Embryonic facial prominence (tissue), 1 donor: ENCODE measurements at regions not wholly inside any gene's neighbourhood (a gene's known extent, or its start where the extent isn't known, plus 50 kb on each side); places are given as distances from the start of the nearest gene placed in this dataset.

Experiments
- DNase-seq: peaks from one replicate; pipeline ENCODE4 v3.0.0-alpha.2; 2016; ENCODE audit errors: extremely low spot score

- no peak for DNase-seq
Measured at GRCh38 chr4:116872308-116872707, 213.1 kb downstream of the TRAM1L1 start.

- no peak for DNase-seq
Measured at GRCh38 chr4:116870686-116871085, 214.7 kb downstream of the TRAM1L1 start.

GRCh38 chr4:116866106-116866505 lies 219.3 kb downstream of the TRAM1L1 start:
- DNase-seq, result no peak

- DNase-seq, result no peak
Measured at GRCh38 chr4:116862592-116862991, 222.8 kb downstream of the TRAM1L1 start.

DNA sequence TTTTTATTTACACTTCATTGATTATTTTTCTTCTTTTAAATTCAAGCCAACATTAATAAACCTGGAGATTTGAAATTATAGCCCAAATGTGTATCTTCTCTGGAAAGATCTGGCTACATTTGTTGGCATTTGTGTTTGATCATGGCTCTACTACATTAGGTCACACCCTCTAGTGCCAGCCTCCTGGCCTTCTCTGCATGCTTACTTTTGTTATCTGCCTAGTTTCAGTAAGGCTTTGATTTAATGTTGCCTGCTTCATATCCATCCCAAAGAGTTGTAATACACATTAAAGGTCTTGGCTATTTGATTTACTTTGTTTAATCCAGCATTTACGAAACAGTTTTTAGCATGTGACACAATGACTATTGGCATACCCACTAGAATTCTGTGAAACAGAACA lies 224.5 kb downstream of the TRAM1L1 start:
- no peak for DNase-seq

DNA sequence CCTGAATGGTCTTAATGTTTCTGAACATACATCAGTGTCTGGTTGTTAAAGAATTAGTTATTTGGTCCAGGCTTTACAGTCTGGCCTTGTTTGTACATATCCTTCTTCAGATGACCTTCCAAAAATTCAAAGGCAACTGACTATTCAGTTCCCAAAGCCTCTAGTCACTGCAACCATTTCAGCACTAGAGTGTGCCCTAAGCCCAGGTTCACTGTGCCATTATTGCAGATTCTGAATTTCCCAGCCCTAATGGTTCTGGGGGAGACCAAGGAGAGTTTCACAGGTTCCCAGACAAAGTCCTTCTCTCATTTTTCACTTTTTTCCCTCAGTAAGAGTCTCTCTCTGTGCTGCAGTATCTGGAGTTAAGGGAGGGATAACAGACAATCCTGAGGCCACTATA lies 235.8 kb downstream of the TRAM1L1 start:
- no peak for DNase-seq

DNA sequence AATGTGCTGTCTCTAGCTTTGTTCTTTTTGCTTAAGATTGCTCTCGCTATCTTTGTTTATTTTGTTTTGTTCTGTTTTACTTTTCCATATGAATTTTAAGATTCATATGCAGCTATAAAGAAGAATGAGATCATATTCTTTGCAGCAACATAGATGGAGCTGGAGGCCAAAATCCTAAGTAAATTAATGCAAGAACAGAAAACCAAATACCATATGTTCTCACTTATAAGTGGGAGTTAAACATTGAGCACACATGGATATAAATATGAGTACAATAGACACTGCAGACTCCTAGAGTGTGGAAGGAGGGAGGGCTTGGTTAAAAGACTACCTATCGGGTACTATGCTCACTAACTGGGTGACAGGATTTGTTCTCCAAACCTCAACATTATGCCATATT lies 237.8 kb downstream of the TRAM1L1 start:
- DNase-seq, result peak; percentile 10

DNA sequence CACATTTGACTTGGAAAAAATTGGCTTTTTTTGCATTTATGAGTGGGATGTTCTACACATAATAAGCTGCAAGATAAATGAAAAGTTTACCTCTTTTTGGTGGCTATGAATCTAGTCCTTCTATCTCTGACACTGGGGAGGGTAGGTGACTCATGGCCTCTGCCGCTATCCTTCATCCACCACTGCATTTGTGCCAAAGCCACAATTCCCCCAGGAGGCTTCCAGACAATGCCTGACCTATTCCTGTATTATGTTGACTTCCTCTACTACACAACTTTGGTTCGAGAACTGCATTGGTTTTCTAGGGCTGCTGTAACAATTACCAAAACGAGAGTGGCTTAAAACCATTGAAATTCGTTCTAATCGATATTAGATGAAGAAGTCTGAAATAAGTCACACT lies 245.6 kb downstream of the TRAM1L1 start:
- DNase-seq, result no peak

DNA sequence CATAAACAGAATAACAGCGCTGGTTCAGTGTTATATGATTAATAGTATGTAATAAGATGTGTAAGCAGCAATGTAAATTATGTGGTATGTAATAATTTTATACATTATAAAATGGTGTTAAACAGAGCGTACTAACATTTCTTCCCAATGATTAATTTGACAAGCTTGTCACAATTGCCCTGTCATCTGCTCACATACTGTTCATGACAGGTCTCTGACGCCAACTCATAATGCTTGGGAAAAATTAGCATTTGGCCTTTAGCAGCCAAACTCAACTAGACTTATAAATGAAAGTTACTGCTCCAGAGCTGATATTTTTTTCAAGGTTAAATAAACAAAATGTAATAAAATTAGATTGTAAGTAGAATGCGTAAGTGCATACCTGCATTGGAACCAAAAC lies 246.8 kb downstream of the TRAM1L1 start:
- DNase-seq, result no peak

GRCh38 chr4:116829187-116829586 lies 256.2 kb downstream of the TRAM1L1 start:
- no peak for DNase-seq

DNA sequence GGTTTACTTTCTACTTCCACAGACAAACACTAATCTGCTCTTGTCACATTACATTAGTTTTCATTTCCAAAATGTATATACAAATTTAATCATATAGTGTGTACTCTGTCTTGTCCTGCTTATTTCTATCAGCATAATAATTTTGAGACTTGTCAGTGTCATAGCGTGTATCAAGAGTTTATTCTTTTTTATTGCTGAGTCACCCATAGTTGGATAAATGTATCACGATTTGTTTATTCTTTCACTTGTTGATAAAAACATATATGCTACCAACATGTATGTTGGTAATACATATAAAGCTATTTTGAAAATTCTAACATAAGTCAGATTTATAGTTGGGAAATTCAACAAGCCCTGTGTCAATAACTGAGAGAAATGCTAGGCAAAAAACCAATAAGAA lies 261.2 kb downstream of the TRAM1L1 start:
- no peak for DNase-seq

DNA sequence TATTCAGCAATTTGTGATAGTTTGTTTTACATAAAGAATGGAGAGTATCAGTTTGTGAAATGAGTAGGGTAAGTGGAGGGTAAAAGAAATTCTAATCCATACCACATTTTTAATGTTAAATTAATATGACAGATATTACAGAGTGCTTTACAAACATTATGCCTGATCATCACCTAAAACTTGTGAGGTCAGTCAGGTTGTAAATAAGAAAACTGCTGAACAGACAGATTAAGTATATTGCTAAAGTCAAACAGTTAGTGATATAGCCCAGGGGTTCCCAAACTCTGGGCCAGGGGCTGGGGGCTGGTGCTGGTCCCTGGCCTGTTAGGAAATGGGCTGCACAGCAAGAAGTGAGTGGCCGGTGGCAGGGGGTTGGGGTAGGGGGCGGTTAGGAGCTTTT lies 273.6 kb downstream of the TRAM1L1 start:
- DNase-seq, result no peak

- DNase-seq, result no peak
Measured at GRCh38 chr4:116796022-116796421, 289.4 kb downstream of the TRAM1L1 start.

GRCh38 chr4:116788723-116789122 lies 296.7 kb downstream of the TRAM1L1 start:
- DNase-seq, result no peak

GRCh38 chr4:116755051-116755450 lies 330.3 kb downstream of the TRAM1L1 start:
- DNase-seq, result no peak

- DNase-seq, result no peak
Measured at GRCh38 chr4:116752027-116752426, 333.3 kb downstream of the TRAM1L1 start.

GRCh38 chr4:116736756-116737155 lies 348.6 kb downstream of the TRAM1L1 start:
- no peak for DNase-seq

DNA sequence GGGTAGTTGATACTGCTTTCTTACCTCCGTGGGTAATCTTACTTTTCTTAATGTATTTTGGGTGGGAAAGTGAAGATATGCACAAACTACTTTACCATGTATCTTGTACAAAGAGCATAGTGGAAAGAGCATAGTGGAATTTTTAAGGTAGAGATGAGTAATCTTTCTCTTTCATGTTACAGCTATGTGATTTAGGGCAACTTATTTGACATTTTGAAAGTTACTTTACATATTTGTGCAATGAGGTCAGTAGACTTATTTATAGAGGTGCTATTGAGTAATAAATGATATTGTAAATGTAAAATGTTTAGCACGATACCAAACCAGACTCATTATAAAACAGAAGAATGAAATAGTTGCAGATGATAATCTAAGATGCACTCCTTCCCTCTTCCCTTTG lies 351.2 kb downstream of the TRAM1L1 start:
- DNase-seq, result no peak

DNA sequence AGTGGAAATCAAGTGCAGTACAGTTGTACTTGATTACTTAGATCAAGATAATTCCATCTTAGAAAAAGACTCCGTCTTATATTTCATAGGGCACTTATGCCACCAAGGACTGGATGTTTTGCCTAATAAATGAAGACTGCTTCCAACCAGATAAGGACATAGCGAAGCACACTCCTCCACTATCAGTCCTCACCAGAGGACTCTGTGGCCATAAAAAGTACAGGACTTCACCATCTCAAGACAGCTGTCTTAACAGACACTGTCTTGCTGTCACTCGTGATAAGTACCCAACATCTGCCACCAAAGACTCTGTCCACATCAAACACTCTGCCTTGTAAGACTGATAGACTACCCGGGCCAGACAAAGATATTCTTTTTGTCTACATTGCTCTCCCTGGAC lies 352.0 kb downstream of the TRAM1L1 start:
- DNase-seq, result no peak

DNA sequence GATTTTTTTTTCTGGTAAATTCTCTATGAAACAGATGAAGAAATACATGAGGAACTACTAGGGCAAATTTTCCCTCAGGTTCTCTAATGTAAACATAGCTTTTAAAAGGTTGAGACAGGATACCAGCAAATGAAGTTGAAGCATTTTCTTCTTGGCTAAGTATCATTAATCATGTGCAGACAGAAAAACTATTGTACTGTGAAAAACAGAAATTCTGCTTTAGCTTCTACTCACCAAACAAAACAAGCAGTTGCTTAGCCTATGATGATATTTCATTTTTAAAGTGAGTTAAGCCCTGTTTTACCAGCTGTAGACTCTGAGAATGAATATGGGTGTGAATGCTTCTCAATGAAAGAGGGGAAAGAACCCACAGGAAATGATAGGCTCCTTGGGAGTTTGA lies 358.9 kb downstream of the TRAM1L1 start:
- DNase-seq, result no peak

GRCh38 chr4:116724249-116724648 lies 361.1 kb downstream of the TRAM1L1 start:
- DNase-seq, result no peak

- DNase-seq, result no peak
Measured at GRCh38 chr4:116705466-116705865, 379.9 kb downstream of the TRAM1L1 start.

GRCh38 chr4:116702949-116703348 lies 382.4 kb downstream of the TRAM1L1 start:
- no peak for DNase-seq

- DNase-seq, result no peak
Measured at GRCh38 chr4:116688536-116688935, 396.8 kb downstream of the TRAM1L1 start.

DNA sequence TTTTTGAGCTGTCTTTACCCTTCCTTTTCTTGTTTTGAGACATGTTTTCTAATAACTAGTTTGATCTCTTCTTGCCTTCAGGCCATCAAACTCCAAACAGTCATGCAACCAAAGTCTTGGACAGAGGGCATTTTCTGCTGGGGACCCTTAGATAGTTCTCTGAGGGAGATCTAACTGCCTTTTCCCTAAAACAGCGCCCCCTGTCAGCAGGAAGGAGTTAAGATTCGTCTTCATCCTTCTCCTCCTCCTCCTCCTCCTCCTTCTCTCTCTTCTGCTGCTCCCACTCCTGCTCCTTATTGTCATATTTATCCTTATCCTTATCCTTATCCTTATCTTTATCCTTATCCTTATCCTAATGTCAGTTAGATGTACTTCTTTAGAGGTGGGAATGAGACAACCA lies 417.2 kb downstream of the TRAM1L1 start:
- no peak for DNase-seq
